HCT116 (cell line): ENCODE measurements at regions not wholly inside any gene's neighbourhood (a gene's known extent, or its start where the extent isn't known, plus 50 kb on each side); places are given as distances from the start of the nearest gene placed in this dataset.

ENCODE experiments used
- ATAC-seq: fragments of 200-7000 bp; cut with Tn5 transposase; 2 replicates; pipeline ENCODE4 v1.9.1; 2020; ENCODE audit warnings: mild to moderate bottlenecking, moderate library complexity
- BruUV-seq: library from RNA; stranded (reverse); fragments of 400-500 nt; replicated peaks from 2 replicates; lab custom pipeline; 2021; lab: Mats Ljungman, UMichigan
- CTCF ChIA-PET: fragments of 300-600 bp; sonication (Branson Sonifier 250); formaldehyde crosslinking; loops from one replicate; lab custom pipeline; 2021; ENCODE audit warnings: antibody characterized with exemption; lab: Charles Lee
- POLR2A ChIA-PET: fragments of 300-600, 350-600 bp; sonication (Branson Sonifier 250); formaldehyde crosslinking; loops from one replicate; lab custom pipeline; 2021; ENCODE audit warnings: antibody characterized with exemption; lab: Charles Lee
- RAD21 ChIA-PET, 2 experiments: fragments of 300-600 bp; sonication (Branson Sonifier 250); formaldehyde crosslinking; loops; one replicate each; lab custom pipeline; 2023; ENCODE audit warnings: low total read pairs in 2 of 2; ENCODE audit not compliant: uncharacterized antibody in 2 of 2, unreplicated experiment in 2 of 2, low non-redundant PET in 1 of 2; lab: Charles Lee
- DNase-seq: peaks from one replicate; pipeline ENCODE4 v3.0.0-alpha.2; 2010; ENCODE audit warnings: low read depth, low spot score
- H2AFZ ChIP-seq: fragments of 200-600 bp; shearing (Covaris generic), sonication (generic); 2 replicates; pipeline ENCODE4 v1.6.1; 2017; ENCODE audit warnings: low read depth, mixed run types, mixed read lengths, antibody characterized with exemption, low read length; ENCODE audit not compliant: poor library complexity, severe bottlenecking
- H3K27ac ChIP-seq: 2 replicates; pipeline ENCODE4 v1.5.1; 2012; ENCODE audit warnings: low read depth, low read length
- H3K27me3 ChIP-seq: fragments of 200-600 bp; sonication (generic); 2 replicates; pipeline ENCODE4 v1.6.1; 2016; ENCODE audit warnings: mixed run types, low read length, mixed read lengths; ENCODE audit not compliant: insufficient read depth
- H3K36me3 ChIP-seq, 2 experiments: fragments of 200-500 bp in 1 of 2; fragments of 200-600 bp in 1 of 2; sonication (Bioruptor generic) in 1 of 2; sonication (generic) in 1 of 2; 2 replicates each; pipeline versions ENCODE4 v1.5.1 to v1.6.1; 2014 to 2016; ENCODE audit warnings: low read length in 2 of 2, inconsistent platforms in 1 of 2, mixed read lengths in 1 of 2, mixed run types in 1 of 2; ENCODE audit not compliant: insufficient read depth in 2 of 2, control insufficient read depth in 1 of 2
- H3K4me1 ChIP-seq, 2 experiments: fragments of 200-600 bp in 1 of 2; sonication (generic) in 1 of 2; 2 replicates each; pipeline versions ENCODE4 v1.5.1 to v1.6.1; 2012 to 2017; ENCODE audit warnings: low read length in 2 of 2, inconsistent platforms in 1 of 2, mild to moderate bottlenecking in 1 of 2, mixed read lengths in 1 of 2, mixed run types in 1 of 2, moderate library complexity in 1 of 2; ENCODE audit not compliant: insufficient read depth in 2 of 2, control insufficient read depth in 1 of 2
- H3K4me2 ChIP-seq: fragments of 200-600 bp; sonication (generic); 2 replicates; pipeline ENCODE4 v1.6.1; 2017; ENCODE audit warnings: mixed run types, low read length, mixed read lengths
- H3K4me3 ChIP-seq, 2 experiments: fragments of 200-600 bp in 1 of 2; sonication (generic) in 1 of 2; replicated peaks in 1 of 2; 2 replicates each; pipeline ENCODE4 v1.5.1; 2011 to 2016; ENCODE audit warnings: low read length in 2 of 2, control low read depth in 1 of 2, low read depth in 1 of 2, mild to moderate bottlenecking in 1 of 2, mixed read lengths in 1 of 2, mixed run types in 1 of 2
- H3K79me2 ChIP-seq: fragments of 200-600 bp; sonication (generic); 2 replicates; pipeline ENCODE4 v1.6.1; 2017; ENCODE audit warnings: mild to moderate bottlenecking, mixed run types, low read length, moderate library complexity, mixed read lengths; ENCODE audit not compliant: insufficient read depth
- H3K9ac ChIP-seq: fragments of 200-600 bp; sonication (generic); 2 replicates; pipeline ENCODE4 v1.6.1; 2016; ENCODE audit warnings: low read length, mixed read lengths
- H3K9me2 ChIP-seq: fragments of 200-600 bp; sonication (generic), shearing (Covaris generic); 2 replicates; pipeline ENCODE4 v1.6.1; 2017; ENCODE audit warnings: mixed run types, mild to moderate bottlenecking, moderate library complexity; ENCODE audit not compliant: insufficient read depth
- H3K9me3 ChIP-seq, 2 experiments: fragments of 200-500 bp in 1 of 2; fragments of 200-600 bp in 1 of 2; sonication (Bioruptor generic) in 1 of 2; sonication (generic) in 1 of 2; 2 replicates each; pipeline ENCODE4 v1.6.1; 2014 to 2017; ENCODE audit warnings: low read length in 2 of 2, mixed read lengths in 2 of 2, inconsistent platforms in 1 of 2, low read depth in 1 of 2, mild to moderate bottlenecking in 1 of 2, mixed run types in 1 of 2, moderate library complexity in 1 of 2; ENCODE audit not compliant: control insufficient read depth in 1 of 2, insufficient read depth in 1 of 2
- H4K20me1 ChIP-seq: fragments of 200-600 bp; sonication (generic), shearing (Covaris generic); 2 replicates; pipeline ENCODE4 v1.6.1; 2017; ENCODE audit warnings: mixed run types, mild to moderate bottlenecking, moderate library complexity; ENCODE audit not compliant: insufficient read depth
- CBX3 ChIP-seq: IDR thresholded peaks from 2 replicates; pipeline ENCODE4 v1.6.1; 2012; ENCODE audit warnings: low read depth
- CEBPB ChIP-seq: IDR thresholded peaks from 2 replicates; pipeline ENCODE4 v1.6.1; 2012; ENCODE audit warnings: low read depth
- ELF1 ChIP-seq: IDR thresholded peaks from 2 replicates; pipeline ENCODE4 v1.6.1; 2012; ENCODE audit warnings: low read depth, borderline replicate concordance
- EZH2 ChIP-seq: fragments of 200-600 bp; sonication (generic); IDR thresholded peaks from 2 replicates; pipeline ENCODE4 v1.6.1; 2017; ENCODE audit warnings: antibody characterized with exemption, mixed run types
- EZH2phosphoT487 ChIP-seq: fragments of 200-600 bp; IDR thresholded peaks from 2 replicates; pipeline ENCODE4 v1.6.1; 2018; ENCODE audit warnings: antibody characterized with exemption, borderline replicate concordance
- FOSL1 ChIP-seq: IDR thresholded peaks from 2 replicates; pipeline ENCODE4 v1.6.1; 2012; ENCODE audit warnings: low read depth
- JUND ChIP-seq: IDR thresholded peaks from 2 replicates; pipeline ENCODE4 v1.6.1; 2012
- POLR2A ChIP-seq: IDR thresholded peaks from 2 replicates; pipeline ENCODE4 v1.7.0; 2011; ENCODE audit warnings: borderline replicate concordance; ENCODE audit not compliant: insufficient read depth, insufficient read length; ENCODE audit errors: extremely low read depth
- SIN3A ChIP-seq: IDR thresholded peaks from 2 replicates; pipeline ENCODE4 v1.6.1; 2012; ENCODE audit warnings: low read depth
- SP1 ChIP-seq: IDR thresholded peaks from 2 replicates; pipeline ENCODE4 v1.6.1; 2012; ENCODE audit warnings: low read depth
- SRF ChIP-seq: IDR thresholded peaks from 2 replicates; pipeline ENCODE4 v1.6.1; 2012; ENCODE audit warnings: low read depth
- TCF7L2 ChIP-seq: IDR thresholded peaks from 2 replicates; pipeline ENCODE4 v1.7.0; 2011; ENCODE audit warnings: borderline replicate concordance, inconsistent platforms; ENCODE audit not compliant: insufficient read depth, insufficient read length; ENCODE audit errors: extremely low read depth
- ZFX ChIP-seq: fragments of 450-650 bp; IDR thresholded peaks from 2 replicates; pipeline ENCODE4 v1.6.1; 2017
- ZNF274 ChIP-seq: fragments of 200-500 bp; sonication (Bioruptor generic); IDR thresholded peaks from 2 replicates; pipeline ENCODE4 v1.6.1; 2014; ENCODE audit warnings: mild to moderate bottlenecking, low read depth, low read length, inconsistent platforms
- intact Hi-C: fragments of 100-400 bp; cut with micrococcal nuclease; formaldehyde crosslinking; loops from 2 replicates; pipeline ENCODE4 v1.10.0; 2022
- TF ChIP-seq, protein P1 (sequence below): IDR thresholded peaks from 2 replicates; pipeline ENCODE4 v1.6.1; 2012; ENCODE audit warnings: low read depth
- TF ChIP-seq, protein P2 (sequence below): IDR thresholded peaks from 2 replicates; pipeline ENCODE4 v1.6.1; 2012
- TF ChIP-seq, protein P3 (sequence below), 3 experiments: fragments of 200-600 bp in 1 of 3; sonication (generic) in 1 of 3; IDR thresholded peaks in 2 of 3; conservative IDR thresholded peaks in 1 of 3; 2 replicates each; pipeline ENCODE4 v1.5.1; 2012 to 2017; ENCODE audit warnings: low read depth in 2 of 3, low read length in 2 of 3, antibody characterized with exemption in 1 of 3, borderline replicate concordance in 1 of 3, control low read depth in 1 of 3, mild to moderate bottlenecking in 1 of 3, mixed read lengths in 1 of 3, mixed run types in 1 of 3, moderate library complexity in 1 of 3; ENCODE audit not compliant: insufficient read depth in 1 of 3

DNA sequence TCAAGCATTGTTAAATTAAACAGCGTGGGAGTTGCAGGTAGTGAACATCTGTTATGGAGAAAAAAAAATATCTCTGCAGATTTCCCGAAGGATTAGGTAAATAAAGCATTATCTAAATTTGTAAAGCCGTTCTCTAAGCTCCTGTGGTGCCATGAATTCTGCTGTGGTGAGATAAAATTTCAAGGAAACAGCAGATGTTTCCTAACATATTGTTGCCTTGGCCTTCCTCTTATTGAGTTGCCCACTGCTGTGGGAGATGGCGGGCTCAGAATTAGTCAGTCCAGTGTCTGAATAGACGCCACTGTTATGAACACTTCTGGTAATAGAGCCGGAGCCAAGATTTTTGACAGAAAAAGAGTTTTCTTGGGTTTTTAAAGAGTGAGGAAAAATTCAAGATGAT is 82.6 kb upstream of the ELMO1 start:
- Histone ChIP-seq H3K4me2 (no peak overlapping the region), H3K36me3 (no peaks in the 10 kb centered on the region), H3K4me1 (no peaks in the 10 kb centered on the region), H4K20me1 (no peaks in the 10 kb centered on the region), H3K9me2 (no peaks in the 10 kb centered on the region), H2AFZ (no peak overlapping the region), H3K9ac (no peak overlapping the region), H3K27ac (no peak overlapping the region), H3K4me3 (no peak overlapping the region), H3K79me2 (no peaks in the 10 kb centered on the region), H3K9me3 (no peaks in the 10 kb centered on the region), H3K27me3 (no peaks in the 10 kb centered on the region)
- DNase-seq (no peak), ATAC-seq (no peak)
- ChIA-PET CTCF (no interaction called here), POLR2A (no interaction called here), RAD21 (interaction anchor here in 1 of 2 experiments (0.5 kb wide), 1 partner anchor 845 kb away, joined by 3 read pairs; no protein-coding TSS in a partner anchor)
- TF ChIP-seq, protein P1, sequence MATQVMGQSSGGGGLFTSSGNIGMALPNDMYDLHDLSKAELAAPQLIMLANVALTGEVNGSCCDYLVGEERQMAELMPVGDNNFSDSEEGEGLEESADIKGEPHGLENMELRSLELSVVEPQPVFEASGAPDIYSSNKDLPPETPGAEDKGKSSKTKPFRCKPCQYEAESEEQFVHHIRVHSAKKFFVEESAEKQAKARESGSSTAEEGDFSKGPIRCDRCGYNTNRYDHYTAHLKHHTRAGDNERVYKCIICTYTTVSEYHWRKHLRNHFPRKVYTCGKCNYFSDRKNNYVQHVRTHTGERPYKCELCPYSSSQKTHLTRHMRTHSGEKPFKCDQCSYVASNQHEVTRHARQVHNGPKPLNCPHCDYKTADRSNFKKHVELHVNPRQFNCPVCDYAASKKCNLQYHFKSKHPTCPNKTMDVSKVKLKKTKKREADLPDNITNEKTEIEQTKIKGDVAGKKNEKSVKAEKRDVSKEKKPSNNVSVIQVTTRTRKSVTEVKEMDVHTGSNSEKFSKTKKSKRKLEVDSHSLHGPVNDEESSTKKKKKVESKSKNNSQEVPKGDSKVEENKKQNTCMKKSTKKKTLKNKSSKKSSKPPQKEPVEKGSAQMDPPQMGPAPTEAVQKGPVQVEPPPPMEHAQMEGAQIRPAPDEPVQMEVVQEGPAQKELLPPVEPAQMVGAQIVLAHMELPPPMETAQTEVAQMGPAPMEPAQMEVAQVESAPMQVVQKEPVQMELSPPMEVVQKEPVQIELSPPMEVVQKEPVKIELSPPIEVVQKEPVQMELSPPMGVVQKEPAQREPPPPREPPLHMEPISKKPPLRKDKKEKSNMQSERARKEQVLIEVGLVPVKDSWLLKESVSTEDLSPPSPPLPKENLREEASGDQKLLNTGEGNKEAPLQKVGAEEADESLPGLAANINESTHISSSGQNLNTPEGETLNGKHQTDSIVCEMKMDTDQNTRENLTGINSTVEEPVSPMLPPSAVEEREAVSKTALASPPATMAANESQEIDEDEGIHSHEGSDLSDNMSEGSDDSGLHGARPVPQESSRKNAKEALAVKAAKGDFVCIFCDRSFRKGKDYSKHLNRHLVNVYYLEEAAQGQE = no peak
- no peak for TF ChIP-seq SIN3A
- no peak for TF ChIP-seq ZNF274
- TF ChIP-seq POLR2A = no peak
- TF ChIP-seq, protein P2, sequence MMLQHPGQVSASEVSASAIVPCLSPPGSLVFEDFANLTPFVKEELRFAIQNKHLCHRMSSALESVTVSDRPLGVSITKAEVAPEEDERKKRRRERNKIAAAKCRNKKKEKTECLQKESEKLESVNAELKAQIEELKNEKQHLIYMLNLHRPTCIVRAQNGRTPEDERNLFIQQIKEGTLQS = no peak
- TF ChIP-seq TCF7L2 = no peak
- no peak for TF ChIP-seq FOSL1
- TF ChIP-seq CEBPB = no peak
- no peak for TF ChIP-seq ELF1
- no peak for TF ChIP-seq EZH2
- TF ChIP-seq SRF = no peak
- no peak for TF ChIP-seq EZH2phosphoT487
- TF ChIP-seq, protein P3, sequence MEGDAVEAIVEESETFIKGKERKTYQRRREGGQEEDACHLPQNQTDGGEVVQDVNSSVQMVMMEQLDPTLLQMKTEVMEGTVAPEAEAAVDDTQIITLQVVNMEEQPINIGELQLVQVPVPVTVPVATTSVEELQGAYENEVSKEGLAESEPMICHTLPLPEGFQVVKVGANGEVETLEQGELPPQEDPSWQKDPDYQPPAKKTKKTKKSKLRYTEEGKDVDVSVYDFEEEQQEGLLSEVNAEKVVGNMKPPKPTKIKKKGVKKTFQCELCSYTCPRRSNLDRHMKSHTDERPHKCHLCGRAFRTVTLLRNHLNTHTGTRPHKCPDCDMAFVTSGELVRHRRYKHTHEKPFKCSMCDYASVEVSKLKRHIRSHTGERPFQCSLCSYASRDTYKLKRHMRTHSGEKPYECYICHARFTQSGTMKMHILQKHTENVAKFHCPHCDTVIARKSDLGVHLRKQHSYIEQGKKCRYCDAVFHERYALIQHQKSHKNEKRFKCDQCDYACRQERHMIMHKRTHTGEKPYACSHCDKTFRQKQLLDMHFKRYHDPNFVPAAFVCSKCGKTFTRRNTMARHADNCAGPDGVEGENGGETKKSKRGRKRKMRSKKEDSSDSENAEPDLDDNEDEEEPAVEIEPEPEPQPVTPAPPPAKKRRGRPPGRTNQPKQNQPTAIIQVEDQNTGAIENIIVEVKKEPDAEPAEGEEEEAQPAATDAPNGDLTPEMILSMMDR (IDR thresholded peaks at IDR 0.05 in 2 of 3, conservative IDR thresholded peaks at IDR 0.05 in 1 of 3; ENCODE audit: borderline replicate concordance in 1 of 3, insufficient read depth in 1 of 3, low read depth in 2 of 3, low read length in 2 of 3) = no peak
- no peak for TF ChIP-seq SP1
- TF ChIP-seq CBX3 = no peak
- no peak for TF ChIP-seq JUND
- TF ChIP-seq ZFX = no peak
- intact Hi-C loops = no loop called here
- BruUV-seq = no TSS peak
